ENCODE measurements at regions not wholly inside any gene's neighbourhood (a gene's known extent, or its start where the extent isn't known, plus 50 kb on each side); places are given as distances from the start of the nearest gene placed in this dataset.
"Not testable (repeated sequence)": the region's sequence is repeated elsewhere in the genome, so short reads cannot be mapped to it uniquely, and the experiment has no call there.

- CTCF ChIA-PET: no interaction called here
- H3K4me3 Mint-ChIP-seq (ENCODE audit: unreplicated experiment): no peak overlapping the region
These were observed 180.1 kb upstream of the SALL3 start for GRCh38 chr18:78799382-78800089.

GRCh38 chr18:78800102-78800851 lies 179.3 kb upstream of the SALL3 start:
- H3K36me3 Mint-ChIP-seq (ENCODE audit: insufficient read depth, unreplicated experiment); BruUV-seq (replicated peaks); H3K27me3 Mint-ChIP-seq (ENCODE audit: insufficient read depth, unreplicated experiment); POLR2A ChIA-PET; DNase-seq (ENCODE audit: unreplicated experiment); H3K4me1 Mint-ChIP-seq (ENCODE audit: insufficient read depth, unreplicated experiment); H3K27ac Mint-ChIP-seq (ENCODE audit: low read depth, unreplicated experiment); intact Hi-C loops (cut with micrococcal nuclease); H3K4me3 Mint-ChIP-seq (ENCODE audit: unreplicated experiment); CTCF ChIA-PET: not testable (repeated sequence)
- peaks cover 28% of the 10 kb centered on the region for H3K9me3 Mint-ChIP-seq (ENCODE audit: unreplicated experiment)

More at GRCh38 chr18:78799382-78800089, 180.1 kb upstream of the SALL3 start:
- H3K27me3 Mint-ChIP-seq (ENCODE audit: insufficient read depth, unreplicated experiment): no peaks in the 10 kb centered on the region
- no peaks in the 10 kb centered on the region for H3K36me3 Mint-ChIP-seq (ENCODE audit: insufficient read depth, unreplicated experiment)
- H3K9me3 Mint-ChIP-seq (ENCODE audit: unreplicated experiment): peaks cover 23% of the 10 kb centered on the region
- intact Hi-C loops (cut with micrococcal nuclease): no loop called here
- H3K4me1 Mint-ChIP-seq (ENCODE audit: insufficient read depth, unreplicated experiment): no peaks in the 10 kb centered on the region
- TF ChIP-seq, protein P1, sequence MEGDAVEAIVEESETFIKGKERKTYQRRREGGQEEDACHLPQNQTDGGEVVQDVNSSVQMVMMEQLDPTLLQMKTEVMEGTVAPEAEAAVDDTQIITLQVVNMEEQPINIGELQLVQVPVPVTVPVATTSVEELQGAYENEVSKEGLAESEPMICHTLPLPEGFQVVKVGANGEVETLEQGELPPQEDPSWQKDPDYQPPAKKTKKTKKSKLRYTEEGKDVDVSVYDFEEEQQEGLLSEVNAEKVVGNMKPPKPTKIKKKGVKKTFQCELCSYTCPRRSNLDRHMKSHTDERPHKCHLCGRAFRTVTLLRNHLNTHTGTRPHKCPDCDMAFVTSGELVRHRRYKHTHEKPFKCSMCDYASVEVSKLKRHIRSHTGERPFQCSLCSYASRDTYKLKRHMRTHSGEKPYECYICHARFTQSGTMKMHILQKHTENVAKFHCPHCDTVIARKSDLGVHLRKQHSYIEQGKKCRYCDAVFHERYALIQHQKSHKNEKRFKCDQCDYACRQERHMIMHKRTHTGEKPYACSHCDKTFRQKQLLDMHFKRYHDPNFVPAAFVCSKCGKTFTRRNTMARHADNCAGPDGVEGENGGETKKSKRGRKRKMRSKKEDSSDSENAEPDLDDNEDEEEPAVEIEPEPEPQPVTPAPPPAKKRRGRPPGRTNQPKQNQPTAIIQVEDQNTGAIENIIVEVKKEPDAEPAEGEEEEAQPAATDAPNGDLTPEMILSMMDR (IDR thresholded peaks at IDR 0.05; ENCODE audit: unreplicated experiment): no peak
- POLR2A ChIA-PET: no interaction called here
- BruUV-seq (replicated peaks): no TSS peak
- no peak for DNase-seq (ENCODE audit: unreplicated experiment)
- no peak overlapping the region for H3K27ac Mint-ChIP-seq (ENCODE audit: low read depth, unreplicated experiment)

DNA sequence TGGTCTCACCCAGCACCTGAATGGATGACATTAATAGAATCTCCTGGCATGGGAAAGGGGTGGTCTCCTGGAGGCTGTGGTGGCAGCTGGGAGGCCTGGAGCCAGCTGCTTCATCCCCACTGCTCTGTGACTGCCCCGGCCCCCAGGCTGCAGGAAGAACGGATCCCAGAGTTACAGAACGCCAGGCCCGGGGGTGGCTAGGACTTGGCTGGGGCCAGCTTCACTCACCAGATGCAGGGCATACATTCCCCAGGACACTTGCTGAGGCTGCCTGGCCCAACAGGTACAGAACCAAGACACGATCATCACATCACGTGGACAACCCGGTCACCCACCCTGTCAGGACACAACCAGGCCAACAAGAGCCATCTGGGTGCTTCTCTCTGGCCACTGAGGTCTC lies 178.6 kb upstream of the SALL3 start:
- ChIA-PET POLR2A (no interaction called here), CTCF (no interaction called here)
- H3K9me3 Mint-ChIP-seq (ENCODE audit: unreplicated experiment): peaks cover 30% of the 10 kb centered on the region
- BruUV-seq (replicated peaks): no TSS peak
- no peak overlapping the region for H3K4me3 Mint-ChIP-seq (ENCODE audit: unreplicated experiment)
- no peak for DNase-seq (ENCODE audit: unreplicated experiment)
- no peak overlapping the region for H3K27ac Mint-ChIP-seq (ENCODE audit: low read depth, unreplicated experiment)
- intact Hi-C loops (cut with micrococcal nuclease): no loop called here
- TF ChIP-seq, protein P1 (IDR thresholded peaks at IDR 0.05; ENCODE audit: unreplicated experiment): no peak
- H3K4me1 Mint-ChIP-seq (ENCODE audit: insufficient read depth, unreplicated experiment): no peaks in the 10 kb centered on the region
- no peaks in the 10 kb centered on the region for H3K27me3 Mint-ChIP-seq (ENCODE audit: insufficient read depth, unreplicated experiment)
- H3K36me3 Mint-ChIP-seq (ENCODE audit: insufficient read depth, unreplicated experiment): no peaks in the 10 kb centered on the region

- H3K9me3 Mint-ChIP-seq (ENCODE audit: unreplicated experiment): peaks cover 26% of the 10 kb centered on the region
- TF ChIP-seq, protein P1 (IDR thresholded peaks at IDR 0.05; ENCODE audit: unreplicated experiment): no peak
- no peaks in the 10 kb centered on the region for H3K36me3 Mint-ChIP-seq (ENCODE audit: insufficient read depth, unreplicated experiment)
- CTCF ChIA-PET: no interaction called here
- no peak for DNase-seq (ENCODE audit: unreplicated experiment)
- intact Hi-C loops (cut with micrococcal nuclease): no loop called here
- POLR2A ChIA-PET: no interaction called here
- no peak overlapping the region for H3K27ac Mint-ChIP-seq (ENCODE audit: low read depth, unreplicated experiment)
- no peaks in the 10 kb centered on the region for H3K4me1 Mint-ChIP-seq (ENCODE audit: insufficient read depth, unreplicated experiment)
- H3K27me3 Mint-ChIP-seq (ENCODE audit: insufficient read depth, unreplicated experiment): no peaks in the 10 kb centered on the region
- no TSS peak for BruUV-seq (replicated peaks)
- no peak overlapping the region for H3K4me3 Mint-ChIP-seq (ENCODE audit: unreplicated experiment)
These were observed 176.5 kb upstream of the SALL3 start for GRCh38 chr18:78803104-78803503.

All from MCF 10A (cell line).